UCSD-AML1 (cell line): ENCODE measurements at regions not wholly inside any gene's neighbourhood (a gene's known extent, or its start where the extent isn't known, plus 50 kb on each side); places are given as distances from the start of the nearest gene placed in this dataset.
"Not testable (repeated sequence)": the region's sequence is repeated elsewhere in the genome, so short reads cannot be mapped to it uniquely, and the experiment has no call there.

Experiments
- DNase-seq: peaks from one replicate; lab custom pipeline; 2025; ENCODE audit not compliant: unreplicated experiment; lab: John Stamatoyannopoulos, UW

GRCh38 chr12:131529196-131530040 lies 181.5 kb upstream of the SFSWAP start:
- DNase-seq: no peak

GRCh38 chr12:131530041-131530332 lies 180.9 kb upstream of the SFSWAP start:
- no peak for DNase-seq

GRCh38 chr12:131530422-131530821 lies 180.5 kb upstream of the SFSWAP start:
- DNase-seq: no peak

GRCh38 chr12:131533139-131533538 lies 177.8 kb upstream of the SFSWAP start:
- no peak for DNase-seq

- no peak for DNase-seq
Observed at GRCh38 chr12:131535779-131536178, 175.1 kb upstream of the SFSWAP start.

- peak; percentile 31 for DNase-seq
Observed at GRCh38 chr12:131536337-131536736, 174.6 kb upstream of the SFSWAP start.

- no peak for DNase-seq
Observed at GRCh38 chr12:131536766-131537165, 174.1 kb upstream of the SFSWAP start.

- DNase-seq: peak; percentile 85
Observed at GRCh38 chr12:131537267-131537958, 173.5 kb upstream of the SFSWAP start.

GRCh38 chr12:131539381-131539780 lies 171.5 kb upstream of the SFSWAP start:
- DNase-seq: no peak

GRCh38 chr12:131540138-131540623 lies 170.7 kb upstream of the SFSWAP start:
- DNase-seq: no peak

GRCh38 chr12:131541512-131541911 lies 169.4 kb upstream of the SFSWAP start:
- DNase-seq: not testable (repeated sequence)

- no peak for DNase-seq
Observed at GRCh38 chr12:131542351-131542750, 168.5 kb upstream of the SFSWAP start.

- no peak for DNase-seq
Observed at GRCh38 chr12:131543040-131543439, 167.8 kb upstream of the SFSWAP start.

- no peak for DNase-seq
Observed at GRCh38 chr12:131547555-131547954, 163.3 kb upstream of the SFSWAP start.

GRCh38 chr12:131550121-131550520 lies 160.8 kb upstream of the SFSWAP start:
- no peak for DNase-seq

GRCh38 chr12:131551675-131552491 lies 159.0 kb upstream of the SFSWAP start:
- DNase-seq: no peak

GRCh38 chr12:131552492-131552863 lies 158.4 kb upstream of the SFSWAP start:
- no peak for DNase-seq

GRCh38 chr12:131553096-131553777 lies 157.7 kb upstream of the SFSWAP start:
- DNase-seq: no peak

- DNase-seq: no peak
Observed at GRCh38 chr12:131555197-131555846, 155.6 kb upstream of the SFSWAP start.

GRCh38 chr12:131555866-131556265 lies 155.0 kb upstream of the SFSWAP start:
- no peak for DNase-seq
